ENCODE measurements at regions not wholly inside any gene's neighbourhood (a gene's known extent, or its start where the extent isn't known, plus 50 kb on each side); places are given as distances from the start of the nearest gene placed in this dataset.

- Histone ChIP-seq H2AFZ (ENCODE audit: control insufficient read depth, low read length) (no peak overlapping the region), H3K9me1 (ENCODE audit: control insufficient read depth, extremely low read depth, insufficient read depth, low read length) (no peaks in the 10 kb centered on the region), H3K4me2 (ENCODE audit: control insufficient read depth, extremely low read depth, insufficient read depth, low read depth, low read length) (no peak overlapping the region), H3K27ac (ENCODE audit: control insufficient read depth, insufficient read depth, low read length) (no peak overlapping the region), H3K4me1 (ENCODE audit: control insufficient read depth, extremely low read depth, insufficient read depth, low read length) (no peaks in the 10 kb centered on the region), H3K27me3 (ENCODE audit: control insufficient read depth, extremely low read depth, insufficient read depth, low read length) (no peaks in the 10 kb centered on the region), H3K9ac (ENCODE audit: control insufficient read depth, extremely low read depth, insufficient read depth, low read length) (no peak overlapping the region), H4K20me1 (ENCODE audit: control insufficient read depth, extremely low read depth, insufficient read depth, low read length) (no peaks in the 10 kb centered on the region), H3K4me3 (ENCODE audit: control insufficient read depth in 2 of 3, extremely low read depth in 1 of 3, insufficient read depth in 2 of 3, low read depth in 1 of 3, low read length in 3 of 3) (no peak overlapping the region), H3K79me2 (ENCODE audit: control insufficient read depth, insufficient read depth, low read length) (no peaks in the 10 kb centered on the region), H3K36me3 (ENCODE audit: control insufficient read depth in 2 of 2, extremely low read depth in 1 of 2, insufficient read depth in 2 of 2, low read length in 2 of 2) (no peaks in the 10 kb centered on the region), H3K9me3 (ENCODE audit: control insufficient read depth, low read depth, low read length) (peaks cover 6% of the 10 kb centered on the region)
- dilution Hi-C loops (cut with MboI; ENCODE audit: extremely low pct_ligation_motif_present, low sequenced_read_pairs), result no loop called here
- DNase-seq (ENCODE audit: low read depth, low spot score) (no peak), FAIRE-seq (no peak)
- no peak for TF ChIP-seq CTCF (optimal IDR thresholded peaks at IDR 0.05 in 1 of 3, IDR thresholded peaks at IDR 0.05 in 1 of 3, conservative IDR thresholded peaks at IDR 0.05 in 1 of 3; ENCODE audit: extremely low read depth in 1 of 3, insufficient read depth in 2 of 3, low read length in 3 of 3)
- no peak for TF ChIP-seq EZH2 (IDR thresholded peaks at IDR 0.05; ENCODE audit: low read length)
These were observed 205.0 kb downstream of the UXS1 start for GRCh38 chr2:105989070-105989469.

- no peaks in the 10 kb centered on the region for H4K20me1 ChIP-seq (ENCODE audit: control insufficient read depth, extremely low read depth, insufficient read depth, low read length)
- no peaks in the 10 kb centered on the region for H3K27me3 ChIP-seq (ENCODE audit: control insufficient read depth, extremely low read depth, insufficient read depth, low read length)
- H3K9me1 ChIP-seq (ENCODE audit: control insufficient read depth, extremely low read depth, insufficient read depth, low read length), result no peaks in the 10 kb centered on the region
- no peak overlapping the region for H2AFZ ChIP-seq (ENCODE audit: control insufficient read depth, low read length)
- no peaks in the 10 kb centered on the region for H3K79me2 ChIP-seq (ENCODE audit: control insufficient read depth, insufficient read depth, low read length)
- no peak for FAIRE-seq
- no peaks in the 10 kb centered on the region for H3K36me3 ChIP-seq (ENCODE audit: control insufficient read depth in 2 of 2, extremely low read depth in 1 of 2, insufficient read depth in 2 of 2, low read length in 2 of 2)
- dilution Hi-C loops (cut with MboI; ENCODE audit: extremely low pct_ligation_motif_present, low sequenced_read_pairs), result no loop called here
- H3K4me2 ChIP-seq (ENCODE audit: control insufficient read depth, extremely low read depth, insufficient read depth, low read depth, low read length), result peak overlapping the region; percentile 10
- peaks cover 6% of the 10 kb centered on the region for H3K4me1 ChIP-seq (ENCODE audit: control insufficient read depth, extremely low read depth, insufficient read depth, low read length)
- TF ChIP-seq CTCF (optimal IDR thresholded peaks at IDR 0.05 in 1 of 3, IDR thresholded peaks at IDR 0.05 in 1 of 3, conservative IDR thresholded peaks at IDR 0.05 in 1 of 3; ENCODE audit: extremely low read depth in 1 of 3, insufficient read depth in 2 of 3, low read length in 3 of 3) (no peak), EZH2 (IDR thresholded peaks at IDR 0.05; ENCODE audit: low read length) (no peak)
- DNase-seq (ENCODE audit: low read depth, low spot score), result no peak
- H3K9me3 ChIP-seq (ENCODE audit: control insufficient read depth, low read depth, low read length), result peaks cover 12% of the 10 kb centered on the region
- H3K4me3 ChIP-seq (ENCODE audit: control insufficient read depth in 2 of 3, extremely low read depth in 1 of 3, insufficient read depth in 2 of 3, low read depth in 1 of 3, low read length in 3 of 3), result no peak overlapping the region
- no peak overlapping the region for H3K27ac ChIP-seq (ENCODE audit: control insufficient read depth, insufficient read depth, low read length)
- H3K9ac ChIP-seq (ENCODE audit: control insufficient read depth, extremely low read depth, insufficient read depth, low read length), result no peak overlapping the region
These were observed 216.3 kb downstream of the UXS1 start for GRCh38 chr2:105977807-105978206.
